ENCODE measurements at regions not wholly inside any gene's neighbourhood (a gene's known extent, or its start where the extent isn't known, plus 50 kb on each side); places are given as distances from the start of the nearest gene placed in this dataset.

GRCh38 chr18:55849391-55849790, 261.4 kb upstream of the TCF4 start:
- TF ChIP-seq, protein P1, sequence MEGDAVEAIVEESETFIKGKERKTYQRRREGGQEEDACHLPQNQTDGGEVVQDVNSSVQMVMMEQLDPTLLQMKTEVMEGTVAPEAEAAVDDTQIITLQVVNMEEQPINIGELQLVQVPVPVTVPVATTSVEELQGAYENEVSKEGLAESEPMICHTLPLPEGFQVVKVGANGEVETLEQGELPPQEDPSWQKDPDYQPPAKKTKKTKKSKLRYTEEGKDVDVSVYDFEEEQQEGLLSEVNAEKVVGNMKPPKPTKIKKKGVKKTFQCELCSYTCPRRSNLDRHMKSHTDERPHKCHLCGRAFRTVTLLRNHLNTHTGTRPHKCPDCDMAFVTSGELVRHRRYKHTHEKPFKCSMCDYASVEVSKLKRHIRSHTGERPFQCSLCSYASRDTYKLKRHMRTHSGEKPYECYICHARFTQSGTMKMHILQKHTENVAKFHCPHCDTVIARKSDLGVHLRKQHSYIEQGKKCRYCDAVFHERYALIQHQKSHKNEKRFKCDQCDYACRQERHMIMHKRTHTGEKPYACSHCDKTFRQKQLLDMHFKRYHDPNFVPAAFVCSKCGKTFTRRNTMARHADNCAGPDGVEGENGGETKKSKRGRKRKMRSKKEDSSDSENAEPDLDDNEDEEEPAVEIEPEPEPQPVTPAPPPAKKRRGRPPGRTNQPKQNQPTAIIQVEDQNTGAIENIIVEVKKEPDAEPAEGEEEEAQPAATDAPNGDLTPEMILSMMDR (IDR thresholded peaks at IDR 0.05), result no peak
- no peak for TF ChIP-seq POLR2A (IDR thresholded peaks at IDR 0.05)
